ENCODE measurements at regions not wholly inside any gene's neighbourhood (a gene's known extent, or its start where the extent isn't known, plus 50 kb on each side); places are given as distances from the start of the nearest gene placed in this dataset.

DNA sequence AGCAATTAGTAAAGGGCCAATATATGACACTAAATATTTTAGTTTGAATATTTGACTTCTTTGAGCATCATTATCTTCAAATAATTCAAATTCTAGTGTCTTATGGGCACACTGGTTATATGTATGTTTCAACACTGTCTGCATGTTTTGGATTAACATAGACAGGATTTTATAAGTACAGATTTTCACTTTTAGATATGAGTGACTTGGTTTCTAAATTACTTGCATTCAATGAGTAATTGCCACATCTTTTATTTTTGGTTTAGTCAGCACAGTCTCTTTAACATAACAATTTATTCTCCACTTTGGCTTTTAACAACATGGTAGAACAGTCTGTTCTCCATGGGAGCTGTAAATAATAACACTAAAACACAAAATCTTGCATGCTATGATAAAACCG lies 674.8 kb downstream of the TBL1XR1 start:
- Mint-ChIP-seq H3K27ac (no peak overlapping the region), H3K9me3 (no peaks in the 10 kb centered on the region), H3K4me3 (no peak overlapping the region), H3K27me3 (no peaks in the 10 kb centered on the region), H3K36me3 (ENCODE audit: low read depth) (no peaks in the 10 kb centered on the region), H3K4me1 (no peaks in the 10 kb centered on the region)
- CTCF ChIA-PET = no interaction called here
- no peak for DNase-seq
- POLR2A ChIA-PET = no interaction called here

DNA sequence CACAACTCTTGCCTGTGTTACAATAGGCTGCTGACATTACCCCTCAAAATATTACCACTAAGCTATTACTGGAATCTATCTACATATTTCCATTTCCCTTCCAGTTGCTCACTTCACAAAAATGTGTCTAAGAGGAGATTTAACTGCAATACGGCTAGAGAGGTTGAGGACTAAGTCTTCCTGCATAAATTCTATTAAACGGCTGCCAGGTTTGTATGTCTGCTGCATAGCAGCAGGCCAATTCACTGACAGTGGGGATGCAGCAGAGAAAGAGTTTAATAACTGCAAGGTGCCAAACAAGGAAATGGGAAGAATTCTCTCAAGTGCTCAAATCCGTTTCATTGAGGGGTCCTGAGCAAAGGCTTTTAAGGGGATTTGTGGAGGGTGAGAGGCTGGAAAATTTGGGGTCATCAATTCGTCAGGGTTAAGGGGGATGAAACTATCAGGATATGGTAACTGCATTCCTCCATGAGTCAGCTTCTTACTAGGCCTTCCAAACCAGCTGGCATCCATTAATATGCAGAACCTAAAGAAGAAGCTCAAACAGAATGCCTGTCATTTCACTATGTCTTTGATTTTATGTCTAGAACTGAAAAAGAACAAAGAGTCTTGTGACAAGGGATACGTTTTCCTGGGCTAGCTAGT lies 675.6 kb downstream of the TBL1XR1 start:
- H3K9me3 Mint-ChIP-seq = no peaks in the 10 kb centered on the region
- POLR2A ChIA-PET = no interaction called here

DNA sequence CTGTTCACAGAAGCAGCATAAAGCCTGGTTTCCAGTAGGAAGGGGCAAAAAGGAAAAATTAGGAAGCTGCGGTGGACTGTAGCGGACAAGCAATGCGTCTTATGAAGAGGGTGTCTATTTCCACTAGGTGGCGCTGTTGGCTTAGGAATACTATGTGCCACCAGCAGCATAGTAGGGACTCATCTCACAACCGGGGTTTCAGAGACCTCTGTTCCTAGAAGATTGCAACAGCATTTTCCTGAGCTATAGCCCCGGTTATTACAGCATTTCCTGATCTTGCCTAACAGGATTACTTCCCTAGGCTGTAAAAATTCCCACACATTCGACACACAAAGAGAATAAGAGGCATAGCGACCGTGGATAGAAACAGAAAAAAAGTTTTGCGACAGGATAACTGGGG lies 683.0 kb downstream of the TBL1XR1 start:
- Mint-ChIP-seq H3K9me3 (peaks cover 23% of the 10 kb centered on the region), H3K27ac (no peak overlapping the region), H3K27me3 (no peaks in the 10 kb centered on the region), H3K4me3 (no peak overlapping the region), H3K36me3 (ENCODE audit: low read depth) (no peaks in the 10 kb centered on the region), H3K4me1 (no peaks in the 10 kb centered on the region)
- POLR2A ChIA-PET = no interaction called here
- DNase-seq = peak; percentile 19
- CTCF ChIA-PET = interaction anchor here (1.1 kb wide), 1 partner anchor 424 kb away, joined by 4 read pairs; no protein-coding TSS in a partner anchor

More for the DNA sequence above, 675.6 kb downstream of the TBL1XR1 start:
- no peak overlapping the region for H3K4me3 Mint-ChIP-seq
- no peak for DNase-seq
- H3K4me1 Mint-ChIP-seq = no peaks in the 10 kb centered on the region
- H3K36me3 Mint-ChIP-seq (ENCODE audit: low read depth) = no peaks in the 10 kb centered on the region
- H3K27ac Mint-ChIP-seq = no peak overlapping the region
- CTCF ChIA-PET = no interaction called here
- no peaks in the 10 kb centered on the region for H3K27me3 Mint-ChIP-seq

DNA sequence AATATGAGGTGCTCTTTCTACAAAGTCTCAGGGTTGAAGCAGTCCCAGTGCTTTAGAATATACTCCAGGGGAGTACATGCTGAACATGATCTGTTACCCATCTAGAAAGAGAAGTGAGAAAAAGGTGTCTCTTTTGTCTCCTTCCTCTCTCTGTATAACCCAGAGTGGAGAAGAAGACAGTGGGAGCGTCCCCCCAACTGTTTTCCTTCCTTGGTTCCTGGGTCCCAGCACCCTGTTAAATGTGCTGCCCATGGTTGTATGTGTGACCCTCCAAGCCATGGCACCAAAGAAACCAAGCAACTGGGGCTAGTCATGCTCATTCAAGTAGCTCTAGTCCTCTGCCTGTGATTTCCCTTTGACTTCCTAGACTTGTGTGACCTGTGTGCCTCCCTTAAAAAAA lies 683.7 kb downstream of the TBL1XR1 start:
- H3K27ac Mint-ChIP-seq = no peak overlapping the region
- no peak for DNase-seq
- H3K4me3 Mint-ChIP-seq = no peak overlapping the region
- H3K4me1 Mint-ChIP-seq = no peaks in the 10 kb centered on the region
- POLR2A ChIA-PET = no interaction called here
- H3K36me3 Mint-ChIP-seq (ENCODE audit: low read depth) = no peaks in the 10 kb centered on the region
- CTCF ChIA-PET = interaction anchor here (1.1 kb wide), 1 partner anchor 425 kb away, joined by 4 read pairs; no protein-coding TSS in a partner anchor
- peaks cover 23% of the 10 kb centered on the region for H3K9me3 Mint-ChIP-seq
- H3K27me3 Mint-ChIP-seq = no peaks in the 10 kb centered on the region

DNA sequence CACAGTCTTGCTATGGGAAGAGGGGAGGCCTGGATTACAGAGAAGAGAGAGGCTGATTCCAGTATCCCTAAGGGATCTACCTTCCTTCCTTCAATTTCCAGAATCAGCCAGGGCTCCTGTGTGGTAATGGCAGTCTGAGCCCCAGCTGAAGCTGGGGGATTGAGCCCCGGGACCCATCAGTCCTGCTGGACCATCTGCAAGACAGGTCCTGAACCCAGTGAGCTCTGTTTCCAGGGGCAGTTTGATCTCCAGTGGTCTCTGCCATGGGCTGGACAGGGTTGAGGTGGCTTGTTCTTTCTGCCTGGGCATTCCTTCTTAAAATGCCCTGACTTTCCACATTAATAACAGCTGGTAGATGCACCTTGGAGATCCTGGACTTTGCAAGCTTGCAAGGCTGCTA lies 685.2 kb downstream of the TBL1XR1 start:
- no peaks in the 10 kb centered on the region for H3K36me3 Mint-ChIP-seq (ENCODE audit: low read depth)
- H3K27ac Mint-ChIP-seq = no peak overlapping the region
- no peak overlapping the region for H3K4me3 Mint-ChIP-seq
- H3K27me3 Mint-ChIP-seq = no peaks in the 10 kb centered on the region
- DNase-seq = no peak
- H3K9me3 Mint-ChIP-seq = peaks cover 23% of the 10 kb centered on the region
- ChIA-PET POLR2A (no interaction called here), CTCF (no interaction called here)
- H3K4me1 Mint-ChIP-seq = no peaks in the 10 kb centered on the region

DNA sequence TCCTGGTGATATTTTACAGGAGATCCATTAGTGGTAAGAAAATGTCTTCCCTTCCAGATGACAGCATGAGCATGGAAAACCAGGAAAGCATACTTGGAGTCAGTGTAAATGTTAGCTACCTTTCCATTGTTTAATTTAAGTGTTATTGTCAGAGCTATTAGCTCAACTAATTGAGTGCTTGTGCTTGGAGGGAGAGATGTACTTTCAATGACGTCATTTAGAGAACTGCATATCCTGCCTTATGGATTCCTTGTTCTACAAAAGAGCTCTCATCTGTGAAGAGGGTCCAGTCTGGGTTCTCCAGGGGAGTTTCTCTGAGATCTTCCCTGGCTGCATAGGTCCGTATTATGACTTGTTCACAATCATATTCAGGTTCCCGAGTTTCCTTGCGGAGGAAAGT lies 687.2 kb downstream of the TBL1XR1 start:
- Mint-ChIP-seq H3K4me3 (no peak overlapping the region), H3K4me1 (no peaks in the 10 kb centered on the region), H3K27me3 (no peaks in the 10 kb centered on the region), H3K36me3 (ENCODE audit: low read depth) (no peaks in the 10 kb centered on the region), H3K9me3 (peaks cover 23% of the 10 kb centered on the region), H3K27ac (no peak overlapping the region)
- no peak for DNase-seq
- CTCF ChIA-PET = no interaction called here
- POLR2A ChIA-PET = no interaction called here

DNA sequence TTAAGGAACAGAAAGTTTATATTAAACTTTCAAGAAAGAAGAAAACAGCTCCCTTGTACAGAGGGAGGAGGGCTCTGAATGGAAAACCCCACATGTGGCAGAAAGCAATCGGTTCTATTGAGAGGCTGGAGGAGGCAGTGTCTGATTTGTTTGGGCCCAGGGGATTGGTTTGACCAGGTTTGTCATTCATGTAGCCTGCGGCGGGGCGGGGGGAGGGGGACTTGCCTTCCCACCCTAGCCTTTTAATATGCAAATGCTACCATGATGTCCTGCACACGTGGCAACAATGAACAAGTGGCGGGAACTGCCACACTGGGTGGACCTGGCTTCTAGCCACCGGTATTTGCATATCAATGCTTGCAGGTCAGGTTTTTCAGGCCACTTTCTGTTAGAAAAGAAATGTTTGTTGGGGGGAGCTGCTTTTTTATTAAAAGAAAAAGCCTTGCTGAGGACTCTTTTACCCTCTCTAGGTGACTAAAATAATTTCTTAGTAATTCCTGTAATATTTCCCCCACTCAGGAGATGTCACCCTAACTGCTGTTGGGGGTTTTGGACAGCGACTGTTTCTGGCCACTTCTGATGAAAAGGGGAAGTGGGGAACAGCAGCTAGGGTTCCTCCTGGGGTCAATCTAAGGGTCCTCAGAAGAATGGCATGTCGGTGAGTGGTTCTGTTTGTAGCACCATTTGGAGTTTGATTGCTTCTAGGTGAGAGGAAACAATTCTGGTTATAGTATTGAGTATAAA lies 691.2 kb downstream of the TBL1XR1 start:
- H3K4me1 Mint-ChIP-seq = no peaks in the 10 kb centered on the region
- ChIA-PET CTCF (no interaction called here), POLR2A (no interaction called here)
- no peak overlapping the region for H3K4me3 Mint-ChIP-seq
- no peak for DNase-seq
- H3K36me3 Mint-ChIP-seq (ENCODE audit: low read depth) = no peaks in the 10 kb centered on the region
- no peaks in the 10 kb centered on the region for H3K9me3 Mint-ChIP-seq
- no peak overlapping the region for H3K27ac Mint-ChIP-seq
- no peaks in the 10 kb centered on the region for H3K27me3 Mint-ChIP-seq

DNA sequence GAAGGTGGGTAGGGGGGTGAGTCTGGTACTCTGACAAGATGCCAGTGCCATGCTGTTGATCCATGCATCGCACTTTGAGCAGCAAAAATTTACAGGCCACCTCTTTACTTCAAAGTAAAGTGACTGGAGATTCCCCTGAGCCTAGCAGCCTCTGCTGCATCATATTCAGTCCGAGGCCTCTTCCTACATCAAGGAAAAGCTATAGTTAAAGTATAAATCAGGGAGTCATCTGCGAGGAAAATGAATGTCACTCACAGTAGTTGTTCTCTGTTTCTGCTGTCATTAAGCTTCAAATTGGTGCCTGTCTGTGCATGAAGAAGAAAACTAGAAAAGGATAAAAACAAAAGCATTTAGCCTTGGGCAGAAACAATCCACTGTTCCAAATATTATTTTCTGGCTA lies 706.2 kb downstream of the TBL1XR1 start:
- no peaks in the 10 kb centered on the region for H3K27me3 Mint-ChIP-seq
- ChIA-PET CTCF (no interaction called here), POLR2A (no interaction called here)
- no peak overlapping the region for H3K4me3 Mint-ChIP-seq
- H3K27ac Mint-ChIP-seq = no peak overlapping the region
- no peaks in the 10 kb centered on the region for H3K4me1 Mint-ChIP-seq
- H3K36me3 Mint-ChIP-seq (ENCODE audit: low read depth) = no peaks in the 10 kb centered on the region
- no peaks in the 10 kb centered on the region for H3K9me3 Mint-ChIP-seq
- DNase-seq = no peak

DNA sequence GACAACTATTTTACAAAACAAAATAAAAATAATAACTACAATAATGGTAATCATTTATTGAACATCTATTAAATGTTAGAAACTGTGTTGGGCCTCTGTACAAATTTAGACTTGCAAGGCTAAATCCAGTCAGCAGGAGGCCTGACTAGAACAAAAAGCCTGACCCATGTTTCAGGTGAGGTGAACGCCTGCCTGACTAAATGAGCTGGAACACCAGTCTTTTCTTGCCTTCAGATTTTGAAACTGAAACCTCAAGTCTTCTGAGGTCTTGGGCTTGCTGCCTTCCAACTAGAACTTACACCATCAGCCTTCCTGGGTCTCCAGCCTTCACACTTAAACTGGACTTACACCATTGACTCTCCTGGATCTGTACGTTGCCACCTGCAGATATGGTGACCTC lies 706.9 kb downstream of the TBL1XR1 start:
- no peak overlapping the region for H3K27ac Mint-ChIP-seq
- CTCF ChIA-PET = no interaction called here
- H3K4me3 Mint-ChIP-seq = no peak overlapping the region
- H3K27me3 Mint-ChIP-seq = no peaks in the 10 kb centered on the region
- H3K9me3 Mint-ChIP-seq = no peaks in the 10 kb centered on the region
- no peak for DNase-seq
- no peaks in the 10 kb centered on the region for H3K36me3 Mint-ChIP-seq (ENCODE audit: low read depth)
- POLR2A ChIA-PET = no interaction called here
- no peaks in the 10 kb centered on the region for H3K4me1 Mint-ChIP-seq

DNA sequence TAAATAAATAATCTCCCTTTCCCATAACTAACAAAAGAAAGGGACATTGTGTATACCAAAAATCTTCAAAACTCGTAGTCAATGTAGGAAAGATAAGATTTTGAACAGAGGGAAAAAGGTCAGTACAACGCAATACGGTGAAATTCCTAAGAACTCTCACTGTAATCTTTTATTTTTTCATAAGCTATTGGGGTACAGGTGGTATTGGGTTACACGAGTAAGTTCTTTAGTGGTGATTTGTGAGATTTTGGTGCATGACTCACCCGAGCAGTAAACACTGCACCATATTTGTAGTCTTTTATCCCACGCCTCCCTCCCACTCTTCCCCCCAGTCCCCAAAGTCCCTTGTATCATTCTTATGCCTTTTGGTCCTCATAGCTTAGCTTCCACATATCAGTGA lies 718.0 kb downstream of the TBL1XR1 start:
- no peak overlapping the region for H3K4me3 Mint-ChIP-seq
- POLR2A ChIA-PET = no interaction called here
- DNase-seq = no peak
- no peaks in the 10 kb centered on the region for H3K4me1 Mint-ChIP-seq
- H3K27ac Mint-ChIP-seq = no peak overlapping the region
- CTCF ChIA-PET = no interaction called here
- no peaks in the 10 kb centered on the region for H3K9me3 Mint-ChIP-seq
- no peaks in the 10 kb centered on the region for H3K27me3 Mint-ChIP-seq
- no peaks in the 10 kb centered on the region for H3K36me3 Mint-ChIP-seq (ENCODE audit: low read depth)

DNA sequence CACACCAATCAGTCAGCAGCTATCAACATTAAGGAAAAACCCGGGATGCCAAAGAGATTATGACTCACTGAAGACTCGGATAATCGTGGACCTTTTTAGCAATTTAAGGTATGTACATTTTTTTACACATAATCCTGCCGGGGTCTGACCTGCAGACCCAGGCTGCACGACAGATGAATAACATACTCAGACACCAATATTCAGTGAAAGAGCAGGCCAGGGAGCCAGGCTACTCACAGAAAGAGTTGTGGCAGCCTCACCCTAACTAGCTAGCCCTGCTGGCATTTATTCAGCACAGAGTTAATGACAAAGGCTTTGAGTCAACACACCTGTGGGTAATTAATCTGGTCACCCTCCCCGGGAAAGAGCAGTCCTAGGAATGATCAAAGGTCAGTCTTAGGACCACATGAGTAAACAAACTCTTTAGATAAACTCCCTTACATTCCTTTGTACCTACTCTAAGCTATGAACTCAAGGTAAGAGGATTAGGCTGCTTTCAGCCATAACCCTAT lies 727.5 kb downstream of the TBL1XR1 start:
- H3K36me3 Mint-ChIP-seq (ENCODE audit: low read depth) = no peaks in the 10 kb centered on the region
- H3K27ac Mint-ChIP-seq = no peak overlapping the region
- CTCF ChIA-PET = no interaction called here
- H3K4me3 Mint-ChIP-seq = no peak overlapping the region
- no peaks in the 10 kb centered on the region for H3K4me1 Mint-ChIP-seq
- no peaks in the 10 kb centered on the region for H3K9me3 Mint-ChIP-seq
- no peaks in the 10 kb centered on the region for H3K27me3 Mint-ChIP-seq
- no peak for DNase-seq
- POLR2A ChIA-PET = no interaction called here

DNA sequence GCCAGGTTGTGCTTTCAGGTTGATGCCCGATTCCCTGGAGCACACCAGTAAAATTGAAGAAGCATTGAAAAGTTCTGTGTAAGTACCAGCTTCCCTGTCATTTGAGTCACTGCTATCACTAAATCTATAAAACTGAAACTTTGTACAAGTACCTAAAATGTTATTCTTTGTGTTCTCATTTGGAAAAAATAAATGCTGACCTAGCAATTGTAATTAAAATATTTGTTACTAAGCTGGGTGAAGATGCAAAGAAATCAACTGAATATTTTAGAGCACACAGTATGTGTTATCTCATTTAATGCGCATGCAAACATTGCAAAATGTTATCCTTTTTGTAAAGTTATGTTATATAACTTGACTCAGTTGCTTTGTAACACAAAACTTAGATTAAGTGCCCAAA lies 733.7 kb downstream of the TBL1XR1 start:
- Mint-ChIP-seq H3K4me3 (no peak overlapping the region), H3K36me3 (ENCODE audit: low read depth) (no peaks in the 10 kb centered on the region), H3K9me3 (peaks cover 3% of the 10 kb centered on the region), H3K27me3 (no peaks in the 10 kb centered on the region), H3K4me1 (no peaks in the 10 kb centered on the region), H3K27ac (no peak overlapping the region)
- ChIA-PET CTCF (no interaction called here), POLR2A (no interaction called here)
- no peak for DNase-seq

DNA sequence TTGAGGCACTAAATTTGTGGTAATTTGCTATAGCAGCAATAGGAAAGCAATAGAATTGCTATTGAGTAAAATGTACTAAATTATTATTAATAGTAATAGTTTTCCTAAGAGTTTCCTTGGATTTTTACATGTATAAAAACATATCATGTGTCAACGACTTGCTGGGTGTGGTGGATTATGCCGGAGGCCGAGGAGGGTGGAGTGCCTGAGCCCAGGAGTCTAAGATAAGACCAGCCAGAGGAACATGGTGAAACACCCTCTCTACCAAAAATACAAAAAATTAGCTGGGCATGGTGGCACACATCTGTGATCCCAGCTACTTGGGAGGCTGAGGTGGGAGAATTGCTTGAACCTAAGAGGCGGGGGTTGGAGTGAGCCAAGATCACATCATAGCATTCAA lies 749.9 kb downstream of the TBL1XR1 start:
- CTCF ChIA-PET = no interaction called here
- POLR2A ChIA-PET = no interaction called here
- no peaks in the 10 kb centered on the region for H3K27me3 Mint-ChIP-seq
- peaks cover 2% of the 10 kb centered on the region for H3K9me3 Mint-ChIP-seq
- no peak overlapping the region for H3K27ac Mint-ChIP-seq
- H3K36me3 Mint-ChIP-seq (ENCODE audit: low read depth) = no peaks in the 10 kb centered on the region
- H3K4me1 Mint-ChIP-seq = no peaks in the 10 kb centered on the region
- no peak for DNase-seq
- no peak overlapping the region for H3K4me3 Mint-ChIP-seq

DNA sequence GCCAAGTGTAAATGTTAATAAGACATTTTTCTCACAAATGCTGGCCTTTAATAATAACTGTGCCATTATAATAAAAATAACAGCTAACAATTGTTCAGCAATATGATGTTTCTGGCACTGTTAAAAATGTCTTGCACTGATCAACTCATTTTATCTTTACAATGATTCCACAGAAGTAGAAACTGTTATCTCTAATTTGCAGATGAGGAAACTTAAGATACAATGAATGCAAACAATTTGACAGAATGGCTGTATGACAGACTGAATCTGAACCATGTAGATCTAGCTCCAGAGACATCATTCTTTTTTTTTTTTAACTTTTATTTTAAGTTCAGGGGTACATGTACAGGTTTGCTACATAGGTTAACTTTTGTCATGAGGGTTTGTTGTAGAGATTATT lies 755.0 kb downstream of the TBL1XR1 start:
- Mint-ChIP-seq H3K4me1 (no peaks in the 10 kb centered on the region), H3K27me3 (no peaks in the 10 kb centered on the region), H3K4me3 (no peak overlapping the region), H3K9me3 (peaks cover 2% of the 10 kb centered on the region), H3K36me3 (ENCODE audit: low read depth) (no peaks in the 10 kb centered on the region), H3K27ac (no peak overlapping the region)
- ChIA-PET CTCF (no interaction called here), POLR2A (no interaction called here)
- no peak for DNase-seq

Data from activated CD4-positive, alpha-beta memory T cell treated with anti-CD3 and anti-CD28 coated beads, Interleukin-2, amount 10 ng/mL, durations not matched to agents 7 days and 5 days (primary cell).